Esophagus (tissue), 2 donors: ENCODE measurements at regions not wholly inside any gene's neighbourhood (a gene's known extent, or its start where the extent isn't known, plus 50 kb on each side); places are given as distances from the start of the nearest gene placed in this dataset.

Experiments used
- H3K27ac ChIP-seq, 2 donors: one replicate each; pipeline ENCODE4 v1.5.1; 2013; ENCODE audit warnings: low read depth in 2 of 2, mild to moderate bottlenecking in 2 of 2, inconsistent platforms in 1 of 2, low read length in 1 of 2, moderate library complexity in 1 of 2
- H3K27me3 ChIP-seq, 2 donors: one replicate each; pipeline ENCODE4 v1.6.1; 2013; ENCODE audit warnings: low read length in 2 of 2, control low read depth in 1 of 2, mild to moderate bottlenecking in 1 of 2; ENCODE audit not compliant: insufficient read depth in 2 of 2, control insufficient read depth in 1 of 2
- H3K36me3 ChIP-seq, 2 donors: one replicate each; pipeline ENCODE4 v1.6.1; 2013; ENCODE audit warnings: low read length in 1 of 2; ENCODE audit not compliant: control insufficient read depth in 2 of 2, insufficient read depth in 2 of 2
- H3K4me1 ChIP-seq, 2 donors: one replicate each; pipeline ENCODE4 v1.6.1; 2013; ENCODE audit warnings: low read length in 1 of 2; ENCODE audit not compliant: control insufficient read depth in 2 of 2, insufficient read depth in 2 of 2
- H3K4me3 ChIP-seq, 2 donors: one replicate each; pipeline ENCODE4 v1.5.1; 2013; ENCODE audit warnings: low read length in 2 of 2, mild to moderate bottlenecking in 2 of 2, low read depth in 1 of 2, moderate library complexity in 1 of 2
- H3K9me3 ChIP-seq, 2 donors: one replicate each; pipeline ENCODE4 v1.6.1; 2013; ENCODE audit warnings: mild to moderate bottlenecking in 2 of 2, low read depth in 1 of 2, low read length in 1 of 2, moderate library complexity in 1 of 2; ENCODE audit not compliant: control insufficient read depth in 2 of 2, insufficient read depth in 1 of 2
- WGBS, 2 donors: extraction: QIAGEN DNeasy Blood & Tissue Kit; methylation state at CpG; one replicate each; pipeline ENCODE4 v1.1.7; 2013; 5-methylcytosine and 5-hydroxymethylcytosine counted together
- donor health status: healthy with polysubstance abuse.
- donor health status: Bipolar disorder and iron deficiency.

- Histone ChIP-seq H3K27me3 (no peaks in the 10 kb centered on the region), H3K9me3 (no peaks in the 10 kb centered on the region), H3K27ac (no peak overlapping the region), H3K4me1 (no peaks in the 10 kb centered on the region), H3K4me3 (no peak overlapping the region), H3K36me3 (no peaks in the 10 kb centered on the region)
- WGBS, 2 donors, result 48 to 62% methylated on average over 2 of the region's 2 CpGs
Observed at GRCh38 chr9:78677326-78677725, 380.4 kb downstream of the PSAT1 start.

- H3K27me3 ChIP-seq, result no peaks in the 10 kb centered on the region
- no peak overlapping the region for H3K27ac ChIP-seq
- no peak overlapping the region for H3K4me3 ChIP-seq
- H3K36me3 ChIP-seq, result no peaks in the 10 kb centered on the region
- 84 to 89% methylated on average over 5 of the region's 5 CpGs for WGBS, 2 donors
- H3K4me1 ChIP-seq, result no peaks in the 10 kb centered on the region
- no peaks in the 10 kb centered on the region for H3K9me3 ChIP-seq
Observed at GRCh38 chr9:78678877-78679276, 382.0 kb downstream of the PSAT1 start.

- Histone ChIP-seq H3K9me3 (no peaks in the 10 kb centered on the region), H3K36me3 (no peaks in the 10 kb centered on the region), H3K4me3 (no peak overlapping the region), H3K27ac (no peak overlapping the region), H3K27me3 (no peaks in the 10 kb centered on the region), H3K4me1 (no peaks in the 10 kb centered on the region)
- 87 to 95% methylated on average over 3 of the region's 3 CpGs for WGBS, 2 donors
Observed at GRCh38 chr9:78680196-78680595, 383.3 kb downstream of the PSAT1 start.

GRCh38 chr9:78682216-78682615 is 385.3 kb downstream of the PSAT1 start:
- Histone ChIP-seq H3K27me3 (no peaks in the 10 kb centered on the region), H3K4me1 (no peaks in the 10 kb centered on the region), H3K9me3 (no peaks in the 10 kb centered on the region), H3K36me3 (no peaks in the 10 kb centered on the region), H3K4me3 (no peak overlapping the region), H3K27ac (no peak overlapping the region)
- WGBS, 2 donors, result 33 to 39% methylated on average over 5 of the region's 5 CpGs

GRCh38 chr9:78685471-78685870 is 388.5 kb downstream of the PSAT1 start:
- no peaks in the 10 kb centered on the region for H3K27me3 ChIP-seq
- WGBS, 2 donors, result 90 to 91% methylated on average over 1 of the region's 1 CpG
- H3K4me3 ChIP-seq, result no peak overlapping the region

GRCh38 chr9:78688796-78689195 is 391.9 kb downstream of the PSAT1 start:
- 65 to 75% methylated on average over 1 of the region's 1 CpG for WGBS, 2 donors
- H3K27me3 ChIP-seq, result no peaks in the 10 kb centered on the region
- no peaks in the 10 kb centered on the region for H3K4me1 ChIP-seq
- no peaks in the 10 kb centered on the region for H3K36me3 ChIP-seq
- no peak overlapping the region for H3K4me3 ChIP-seq
- H3K27ac ChIP-seq, result no peak overlapping the region
- H3K9me3 ChIP-seq, result no peaks in the 10 kb centered on the region

More at GRCh38 chr9:78685471-78685870, 388.5 kb downstream of the PSAT1 start:
- no peaks in the 10 kb centered on the region for H3K9me3 ChIP-seq
- H3K36me3 ChIP-seq, result no peaks in the 10 kb centered on the region
- H3K4me1 ChIP-seq, result no peaks in the 10 kb centered on the region
- no peak overlapping the region for H3K27ac ChIP-seq

GRCh38 chr9:78691542-78691941 is 394.6 kb downstream of the PSAT1 start:
- Histone ChIP-seq H3K4me3 (no peak overlapping the region), H3K9me3 (no peaks in the 10 kb centered on the region), H3K27me3 (no peaks in the 10 kb centered on the region), H3K36me3 (no peaks in the 10 kb centered on the region), H3K4me1 (no peaks in the 10 kb centered on the region), H3K27ac (no peak overlapping the region)
- WGBS, 2 donors, result 83 to 87% methylated on average over 2 of the region's 2 CpGs

- no peaks in the 10 kb centered on the region for H3K27me3 ChIP-seq
- H3K4me3 ChIP-seq, result no peak overlapping the region
- no peaks in the 10 kb centered on the region for H3K4me1 ChIP-seq
- H3K9me3 ChIP-seq, result no peaks in the 10 kb centered on the region
- no peaks in the 10 kb centered on the region for H3K36me3 ChIP-seq
- 68 to 80% methylated on average over 3 of the region's 3 CpGs for WGBS, 2 donors
- no peak overlapping the region for H3K27ac ChIP-seq
Observed at GRCh38 chr9:78692871-78693270, 395.9 kb downstream of the PSAT1 start.

- no peaks in the 10 kb centered on the region for H3K36me3 ChIP-seq
- H3K27me3 ChIP-seq, result no peaks in the 10 kb centered on the region
- WGBS, 2 donors, result 66 to 74% methylated on average over 7 of the region's 7 CpGs
- H3K9me3 ChIP-seq, result no peaks in the 10 kb centered on the region
- no peak overlapping the region for H3K27ac ChIP-seq
- no peak overlapping the region for H3K4me3 ChIP-seq
- H3K4me1 ChIP-seq, result no peaks in the 10 kb centered on the region
Observed at GRCh38 chr9:78694974-78695373, 398.0 kb downstream of the PSAT1 start.

- WGBS, 2 donors, result 41 to 44% methylated on average over 5 of the region's 5 CpGs
- H3K36me3 ChIP-seq, result no peaks in the 10 kb centered on the region
Observed at GRCh38 chr9:78695519-78695918, 398.6 kb downstream of the PSAT1 start.

More at GRCh38 chr9:78695519-78695918, 398.6 kb downstream of the PSAT1 start:
- no peaks in the 10 kb centered on the region for H3K27me3 ChIP-seq
- H3K27ac ChIP-seq, result no peak overlapping the region
- H3K4me1 ChIP-seq, result no peaks in the 10 kb centered on the region
- no peak overlapping the region for H3K4me3 ChIP-seq
- no peaks in the 10 kb centered on the region for H3K9me3 ChIP-seq
